A549 (cell line): ENCODE measurements at regions not wholly inside any gene's neighbourhood (a gene's known extent, or its start where the extent isn't known, plus 50 kb on each side); places are given as distances from the start of the nearest gene placed in this dataset.

Experiments
- ATAC-seq, 2 experiments: fragments of 200-7000 bp in 1 of 2; fragments of >200 bp in 1 of 2; cut with Nextera tagmentation in 1 of 2; cut with Tn5 transposase in 1 of 2; 3 replicates each; pipeline versions ENCODE4 v1.8.0 to v1.9.1; 2018 to 2020; ENCODE audit warnings: mild to moderate bottlenecking in 1 of 2, moderate library complexity in 1 of 2
- CTCF ChIA-PET: fragments of 300-600 bp; sonication (Branson Sonifier 250); formaldehyde crosslinking; extraction: SDS; loops from one replicate; lab custom pipeline; 2021; ENCODE audit warnings: antibody characterized with exemption, inconsistent platforms; lab: Yijun Ruan, JAX
- POLR2A ChIA-PET: fragments of 350-600 bp; formaldehyde crosslinking; extraction: SDS; loops from one replicate; lab custom pipeline; 2021; ENCODE audit warnings: antibody characterized with exemption, inconsistent platforms; lab: Yijun Ruan, JAX
- DNase-seq, 2 experiments: peaks; one replicate each; pipeline versions ENCODE4 v3.0.0 to v3.0.0-alpha.2; 2011 to 2016; ENCODE audit warnings: low read depth in 1 of 2, low spot score in 1 of 2
- FAIRE-seq: peaks from 2 replicates; lab custom pipeline; 2011; peaks lifted over from hg19 to GRCh38; lab: Jason Lieb, UNC
- H3K27ac ChIP-seq, 2 experiments: fragments of >200 bp; sonication (Bioruptor Twin); formaldehyde crosslinking; 3 replicates each; pipeline ENCODE4 v1.5.1; 2016 to 2017
- H3K4me1 ChIP-seq: fragments of >200 bp; sonication (Bioruptor Twin); formaldehyde crosslinking; 3 replicates; pipeline ENCODE4 v1.6.1; 2016
- H3K4me2 ChIP-seq: fragments of >200 bp; sonication (Bioruptor Twin); formaldehyde crosslinking; 3 replicates; pipeline ENCODE4 v1.6.1; 2016
- H3K4me3 ChIP-seq: fragments of >200 bp; sonication (Bioruptor Twin); formaldehyde crosslinking; 3 replicates; pipeline ENCODE4 v1.5.1; 2016
- H3K9me3 ChIP-seq: fragments of >200 bp; sonication (Bioruptor Twin); formaldehyde crosslinking; 3 replicates; pipeline ENCODE4 v1.6.1; 2016
- BHLHE40 ChIP-seq: IDR thresholded peaks from 2 replicates; pipeline ENCODE4 v1.6.1; 2012; ENCODE audit warnings: low read depth, low read length, inconsistent platforms
- CBX2 ChIP-seq: fragments of 200-600 bp; sonication (generic); IDR thresholded peaks from 2 replicates; pipeline ENCODE4 v1.6.1; 2016; ENCODE audit warnings: low read depth, mild to moderate bottlenecking, borderline replicate concordance
- CBX8 ChIP-seq: fragments of 200-600 bp; sonication (generic); IDR thresholded peaks from 2 replicates; pipeline ENCODE4 v1.6.1; 2016
- CHD2 ChIP-seq: fragments of 150-350 bp; IDR thresholded peaks from 2 replicates; pipeline ENCODE4 v1.6.1; 2014; ENCODE audit warnings: low read length; ENCODE audit not compliant: partially characterized antibody
- EP300 ChIP-seq, 2 experiments: fragments of >200 bp; sonication (Bioruptor Twin); formaldehyde crosslinking; IDR thresholded peaks; 2 replicates in 1 of 2; 3 replicates in 1 of 2; pipeline ENCODE4 v1.6.1; 2016 to 2017
- HOXB13 ChIP-seq: fragments of 250-450 bp; sonication (Bioruptor Pico); IDR thresholded peaks from 2 replicates; pipeline ENCODE4 v1.5.0; 2020; ENCODE audit warnings: low read depth, mild to moderate bottlenecking, moderate library complexity
- KDM5A ChIP-seq: fragments of 200-600 bp; sonication (generic); IDR thresholded peaks from 2 replicates; pipeline ENCODE4 v1.6.1; 2016; ENCODE audit warnings: antibody characterized with exemption, mild to moderate bottlenecking
- MAFK ChIP-seq: fragments of 450-650 bp; IDR thresholded peaks from 2 replicates; pipeline ENCODE4 v1.6.1; 2014; ENCODE audit not compliant: partially characterized antibody
- MYC ChIP-seq: IDR thresholded peaks from 2 replicates; pipeline ENCODE4 v1.6.1; 2012; ENCODE audit warnings: mild to moderate bottlenecking, inconsistent platforms, low read length, improper control_type of control experiment, borderline replicate concordance
- NPAS2 ChIP-seq: fragments of 250-450 bp; sonication (Bioruptor Pico); IDR thresholded peaks from 2 replicates; pipeline ENCODE4 v1.8.0; 2022; ENCODE audit warnings: mild to moderate bottlenecking, moderate library complexity, borderline replicate concordance
- NR3C1 ChIP-seq: fragments of >200 bp; sonication (Bioruptor Twin); formaldehyde crosslinking; IDR thresholded peaks from 3 replicates; pipeline ENCODE4 v1.6.1; 2017
- POLR2AphosphoS2 ChIP-seq: conservative IDR thresholded peaks from 2 replicates; pipeline ENCODE4 v1.6.1; 2012; ENCODE audit warnings: low read length, improper control_type of control experiment, inconsistent platforms
- REST ChIP-seq: fragments of 200-600 bp; sonication (generic); IDR thresholded peaks from 2 replicates; pipeline ENCODE4 v1.6.1; 2016; ENCODE audit warnings: antibody characterized with exemption, mild to moderate bottlenecking, moderate library complexity
- RFX5 ChIP-seq: fragments of 450-650 bp; IDR thresholded peaks from 2 replicates; pipeline ENCODE4 v1.7.1; 2014; ENCODE audit warnings: antibody characterized with exemption, mild to moderate bottlenecking, moderate library complexity
- SREBF2 ChIP-seq: fragments of 450-650 bp; IDR thresholded peaks from 2 replicates; pipeline ENCODE4 v1.6.1; 2014; ENCODE audit warnings: mild to moderate bottlenecking, moderate library complexity
- ZC3H11A ChIP-seq: fragments of 450-650 bp; IDR thresholded peaks from 2 replicates; pipeline ENCODE4 v1.6.1; 2014; ENCODE audit warnings: antibody characterized with exemption, mild to moderate bottlenecking
- ZNF302 ChIP-seq: fragments of 250-450 bp; sonication (Bioruptor Pico); IDR thresholded peaks from 2 replicates; pipeline ENCODE4 v1.9.0; 2021; ENCODE audit warnings: inconsistent platforms, mild to moderate bottlenecking, moderate library complexity
- WGBS: methylation state at CpG from one replicate; pipeline ENCODE4 v1.1.6; 2017; ENCODE audit errors: missing lambda C conversion rate; 5-methylcytosine and 5-hydroxymethylcytosine counted together
- TF ChIP-seq, protein P1 (sequence below): fragments of 450-650 bp; IDR thresholded peaks from 2 replicates; pipeline ENCODE4 v1.6.1; 2014; ENCODE audit warnings: antibody characterized with exemption
- TF ChIP-seq, protein P2 (sequence below): fragments of >200 bp; sonication (Bioruptor Twin); formaldehyde crosslinking; IDR thresholded peaks from 3 replicates; pipeline ENCODE4 v1.6.1; 2016
- TF ChIP-seq, protein P3 (sequence below): fragments of >200 bp; sonication (Bioruptor Twin); formaldehyde crosslinking; IDR thresholded peaks from 3 replicates; pipeline ENCODE4 v1.5.1; 2016
- TF ChIP-seq, protein P4 (sequence below): fragments of 150-350 bp; IDR thresholded peaks from 2 replicates; pipeline ENCODE4 v1.6.1; 2014; ENCODE audit warnings: low read depth, mild to moderate bottlenecking, low read length
- TF ChIP-seq, protein P5 (sequence below): IDR thresholded peaks from 2 replicates; pipeline ENCODE4 v1.6.1; 2012

DNA sequence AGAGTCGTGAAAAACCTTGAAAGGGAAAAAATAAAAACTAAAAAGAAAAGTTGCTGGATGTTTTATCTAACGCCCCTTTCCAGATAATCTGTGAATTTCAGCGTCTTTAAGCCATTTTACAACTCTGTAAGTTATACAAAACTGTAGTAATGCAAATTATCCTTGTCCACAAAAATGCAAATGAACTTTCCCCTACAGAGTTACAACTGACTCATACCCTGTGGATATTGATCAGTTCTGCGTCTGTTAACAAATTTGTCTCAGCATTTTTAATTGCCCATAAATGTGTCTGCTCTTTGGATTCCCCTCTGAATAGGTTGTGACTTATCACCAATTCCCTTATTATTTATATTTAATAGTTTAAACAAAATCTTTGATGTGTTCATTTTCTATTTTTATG is 105.9 kb upstream of the PRLR start (continued):
- no peak for TF ChIP-seq NPAS2 (CRISPR knock-in tag)

DNA sequence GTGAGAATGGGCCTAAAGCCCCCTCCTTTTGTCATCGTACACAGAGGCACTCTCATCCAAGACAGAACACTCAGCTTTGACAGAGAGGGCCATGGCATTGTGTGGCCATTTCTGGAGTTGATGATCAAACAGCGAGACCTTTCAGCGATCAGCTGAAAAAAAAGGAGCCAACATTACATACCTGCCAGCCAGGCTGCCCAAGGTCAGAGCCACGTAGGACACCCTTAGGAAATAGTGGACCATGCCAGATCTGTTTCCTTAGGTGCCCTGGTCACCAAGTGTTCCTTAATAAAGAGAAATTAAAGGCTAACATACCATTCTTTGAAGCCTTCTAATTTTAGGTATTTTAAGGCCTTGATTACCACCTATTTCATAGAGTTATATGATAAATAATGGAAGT is 105.5 kb upstream of the PRLR start:
- TF ChIP-seq BHLHE40 (no peak), CBX2 (no peak), CBX8 (no peak), MYC (no peak), RFX5 (no peak), POLR2AphosphoS2 (no peak), HOXB13 (CRISPR knock-in tag) (no peak), NR3C1 (no peak), MAFK (no peak), KDM5A (no peak), CHD2 (no peak), ZNF302 (no peak), NPAS2 (CRISPR knock-in tag) (no peak)
- TF ChIP-seq, protein P1, sequence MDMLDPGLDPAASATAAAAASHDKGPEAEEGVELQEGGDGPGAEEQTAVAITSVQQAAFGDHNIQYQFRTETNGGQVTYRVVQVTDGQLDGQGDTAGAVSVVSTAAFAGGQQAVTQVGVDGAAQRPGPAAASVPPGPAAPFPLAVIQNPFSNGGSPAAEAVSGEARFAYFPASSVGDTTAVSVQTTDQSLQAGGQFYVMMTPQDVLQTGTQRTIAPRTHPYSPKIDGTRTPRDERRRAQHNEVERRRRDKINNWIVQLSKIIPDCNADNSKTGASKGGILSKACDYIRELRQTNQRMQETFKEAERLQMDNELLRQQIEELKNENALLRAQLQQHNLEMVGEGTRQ: no peak
- TF ChIP-seq, protein P2, sequence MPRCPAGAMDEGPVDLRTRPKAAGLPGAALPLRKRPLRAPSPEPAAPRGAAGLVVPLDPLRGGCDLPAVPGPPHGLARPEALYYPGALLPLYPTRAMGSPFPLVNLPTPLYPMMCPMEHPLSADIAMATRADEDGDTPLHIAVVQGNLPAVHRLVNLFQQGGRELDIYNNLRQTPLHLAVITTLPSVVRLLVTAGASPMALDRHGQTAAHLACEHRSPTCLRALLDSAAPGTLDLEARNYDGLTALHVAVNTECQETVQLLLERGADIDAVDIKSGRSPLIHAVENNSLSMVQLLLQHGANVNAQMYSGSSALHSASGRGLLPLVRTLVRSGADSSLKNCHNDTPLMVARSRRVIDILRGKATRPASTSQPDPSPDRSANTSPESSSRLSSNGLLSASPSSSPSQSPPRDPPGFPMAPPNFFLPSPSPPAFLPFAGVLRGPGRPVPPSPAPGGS: no peak
- TF ChIP-seq, protein P3, sequence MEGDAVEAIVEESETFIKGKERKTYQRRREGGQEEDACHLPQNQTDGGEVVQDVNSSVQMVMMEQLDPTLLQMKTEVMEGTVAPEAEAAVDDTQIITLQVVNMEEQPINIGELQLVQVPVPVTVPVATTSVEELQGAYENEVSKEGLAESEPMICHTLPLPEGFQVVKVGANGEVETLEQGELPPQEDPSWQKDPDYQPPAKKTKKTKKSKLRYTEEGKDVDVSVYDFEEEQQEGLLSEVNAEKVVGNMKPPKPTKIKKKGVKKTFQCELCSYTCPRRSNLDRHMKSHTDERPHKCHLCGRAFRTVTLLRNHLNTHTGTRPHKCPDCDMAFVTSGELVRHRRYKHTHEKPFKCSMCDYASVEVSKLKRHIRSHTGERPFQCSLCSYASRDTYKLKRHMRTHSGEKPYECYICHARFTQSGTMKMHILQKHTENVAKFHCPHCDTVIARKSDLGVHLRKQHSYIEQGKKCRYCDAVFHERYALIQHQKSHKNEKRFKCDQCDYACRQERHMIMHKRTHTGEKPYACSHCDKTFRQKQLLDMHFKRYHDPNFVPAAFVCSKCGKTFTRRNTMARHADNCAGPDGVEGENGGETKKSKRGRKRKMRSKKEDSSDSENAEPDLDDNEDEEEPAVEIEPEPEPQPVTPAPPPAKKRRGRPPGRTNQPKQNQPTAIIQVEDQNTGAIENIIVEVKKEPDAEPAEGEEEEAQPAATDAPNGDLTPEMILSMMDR: no peak
- no peak for ATAC-seq
- FAIRE-seq: no peak
- H3K9me3 ChIP-seq: no peaks in the 10 kb centered on the region
- H3K27ac ChIP-seq: no peak overlapping the region
- no peak overlapping the region for H3K4me2 ChIP-seq
- WGBS: 9% methylated on average over 4 of the region's 4 CpGs
- ChIA-PET POLR2A (no interaction called here), CTCF (no interaction called here)
- H3K4me1 ChIP-seq: no peaks in the 10 kb centered on the region
- DNase-seq: no peak
- H3K4me3 ChIP-seq: no peak overlapping the region

- H3K9me3 ChIP-seq: no peaks in the 10 kb centered on the region
- no peak for FAIRE-seq
- ATAC-seq: no peak
- H3K4me2 ChIP-seq: no peak overlapping the region
- no peak overlapping the region for H3K4me3 ChIP-seq
- WGBS: 41% methylated on average over 3 of the region's 3 CpGs
- DNase-seq: no peak
- POLR2A ChIA-PET: no interaction called here
- no peaks in the 10 kb centered on the region for H3K4me1 ChIP-seq
- no peak overlapping the region for H3K27ac ChIP-seq
- CTCF ChIA-PET: interaction anchor here (0.8 kb wide), 1 partner anchor 16 kb away, joined by 3 read pairs; no protein-coding TSS in a partner anchor
- TF ChIP-seq, protein P4, sequence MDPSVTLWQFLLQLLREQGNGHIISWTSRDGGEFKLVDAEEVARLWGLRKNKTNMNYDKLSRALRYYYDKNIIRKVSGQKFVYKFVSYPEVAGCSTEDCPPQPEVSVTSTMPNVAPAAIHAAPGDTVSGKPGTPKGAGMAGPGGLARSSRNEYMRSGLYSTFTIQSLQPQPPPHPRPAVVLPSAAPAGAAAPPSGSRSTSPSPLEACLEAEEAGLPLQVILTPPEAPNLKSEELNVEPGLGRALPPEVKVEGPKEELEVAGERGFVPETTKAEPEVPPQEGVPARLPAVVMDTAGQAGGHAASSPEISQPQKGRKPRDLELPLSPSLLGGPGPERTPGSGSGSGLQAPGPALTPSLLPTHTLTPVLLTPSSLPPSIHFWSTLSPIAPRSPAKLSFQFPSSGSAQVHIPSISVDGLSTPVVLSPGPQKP: no peak
- TF ChIP-seq ZNF302 (no peak), SREBF2 (no peak), ZC3H11A (no peak), REST (no peak), EP300 (IDR thresholded peaks at IDR 0.05) (no peak)
- TF ChIP-seq, protein P5, sequence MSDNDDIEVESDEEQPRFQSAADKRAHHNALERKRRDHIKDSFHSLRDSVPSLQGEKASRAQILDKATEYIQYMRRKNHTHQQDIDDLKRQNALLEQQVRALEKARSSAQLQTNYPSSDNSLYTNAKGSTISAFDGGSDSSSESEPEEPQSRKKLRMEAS: no peak
These were observed 103.1 kb upstream of the PRLR start for GRCh38 chr5:35333366-35333765.
